ENCODE measurements at regions not wholly inside any gene's neighbourhood (a gene's known extent, or its start where the extent isn't known, plus 50 kb on each side); places are given as distances from the start of the nearest gene placed in this dataset.

- Histone ChIP-seq H3K9me2 (ENCODE audit: insufficient read depth, low read length) (no peaks in the 10 kb centered on the region), H3K27me3 (ENCODE audit: insufficient read depth, low read depth, low read length) (no peaks in the 10 kb centered on the region), H3K4me2 (ENCODE audit: low read length) (no peak overlapping the region), H3F3A (ENCODE audit: insufficient read depth, low read length, poor library complexity, severe bottlenecking) (no peaks in the 10 kb centered on the region), H3K9me3 (ENCODE audit: low read length) (no peaks in the 10 kb centered on the region), H3K9ac (ENCODE audit: low read length) (no peak overlapping the region), H3K36me3 (ENCODE audit: insufficient read depth, low read length) (no peaks in the 10 kb centered on the region), H4K20me1 (ENCODE audit: insufficient read depth) (no peaks in the 10 kb centered on the region), H3K4me3 (ENCODE audit: low read length) (no peak overlapping the region), H3K79me2 (replicated peaks; ENCODE audit: insufficient read depth, low read length) (no peaks in the 10 kb centered on the region), H3K27ac (ENCODE audit: low read length) (no peak overlapping the region), H2AFZ (ENCODE audit: low read depth, low read length) (no peak overlapping the region)
- TF ChIP-seq SMC3 (conservative IDR thresholded peaks at IDR 0.05; ENCODE audit: poor library complexity), result no peak
- TF ChIP-seq EZH2 (IDR thresholded peaks at IDR 0.05; ENCODE audit: borderline replicate concordance, insufficient read depth, low read length, poor library complexity, severe bottlenecking), result no peak
- TF ChIP-seq EP300 (conservative IDR thresholded peaks at IDR 0.05; ENCODE audit: poor library complexity, severe bottlenecking), result no peak
- no peak for TF ChIP-seq RAD21 (conservative IDR thresholded peaks at IDR 0.05)
- no peak for TF ChIP-seq TAF1 (IDR thresholded peaks at IDR 0.05; ENCODE audit: low read depth)
- TF ChIP-seq POLR2AphosphoS5 (IDR thresholded peaks at IDR 0.05), result no peak
- TF ChIP-seq REST (IDR thresholded peaks at IDR 0.05; ENCODE audit: borderline replicate concordance), result no peak
Observed at GRCh38 chr1:69103705-69104385, 463.9 kb upstream of the LRRC7 start.

GRCh38 chr1:69104894-69105293 is 462.8 kb upstream of the LRRC7 start:
- Histone ChIP-seq H3K79me2 (replicated peaks; ENCODE audit: insufficient read depth, low read length) (no peaks in the 10 kb centered on the region), H3K9me2 (ENCODE audit: insufficient read depth, low read length) (no peaks in the 10 kb centered on the region), H3F3A (ENCODE audit: insufficient read depth, low read length, poor library complexity, severe bottlenecking) (no peaks in the 10 kb centered on the region), H3K9ac (ENCODE audit: low read length) (no peak overlapping the region), H2AFZ (ENCODE audit: low read depth, low read length) (no peak overlapping the region), H3K4me3 (ENCODE audit: low read length) (no peak overlapping the region), H3K27ac (ENCODE audit: low read length) (no peak overlapping the region), H3K4me2 (ENCODE audit: low read length) (no peak overlapping the region), H4K20me1 (ENCODE audit: insufficient read depth) (no peaks in the 10 kb centered on the region), H3K36me3 (ENCODE audit: insufficient read depth, low read length) (no peaks in the 10 kb centered on the region), H3K27me3 (ENCODE audit: insufficient read depth, low read depth, low read length) (no peaks in the 10 kb centered on the region), H3K9me3 (ENCODE audit: low read length) (no peaks in the 10 kb centered on the region)
- no peak for TF ChIP-seq EP300 (conservative IDR thresholded peaks at IDR 0.05; ENCODE audit: poor library complexity, severe bottlenecking)
- no peak for TF ChIP-seq TAF1 (IDR thresholded peaks at IDR 0.05; ENCODE audit: low read depth)
- no peak for TF ChIP-seq EZH2 (IDR thresholded peaks at IDR 0.05; ENCODE audit: borderline replicate concordance, insufficient read depth, low read length, poor library complexity, severe bottlenecking)
- TF ChIP-seq REST (IDR thresholded peaks at IDR 0.05; ENCODE audit: borderline replicate concordance), result no peak
- TF ChIP-seq CTCF (IDR thresholded peaks at IDR 0.05; ENCODE audit: poor library complexity, severe bottlenecking), result no peak
- no peak for TF ChIP-seq POLR2AphosphoS5 (IDR thresholded peaks at IDR 0.05)
- TF ChIP-seq SMC3 (conservative IDR thresholded peaks at IDR 0.05; ENCODE audit: poor library complexity), result no peak
- TF ChIP-seq RAD21 (conservative IDR thresholded peaks at IDR 0.05), result no peak
- TF ChIP-seq MXI1 (conservative IDR thresholded peaks at IDR 0.05; ENCODE audit: poor library complexity, severe bottlenecking), result no peak
